H1 (cell line): ENCODE measurements at regions not wholly inside any gene's neighbourhood (a gene's known extent, or its start where the extent isn't known, plus 50 kb on each side); places are given as distances from the start of the nearest gene placed in this dataset.

ENCODE experiments used
- ASH2L ChIP-seq: fragments of 200-600, 300-600 bp; sonication (generic); IDR thresholded peaks from one replicate; pipeline ENCODE4 v1.7.1; 2017; ENCODE audit warnings: low read length
- ATF2 ChIP-seq: IDR thresholded peaks from 2 replicates; pipeline ENCODE4 v1.6.1; 2012; ENCODE audit warnings: low read length, inconsistent platforms
- SIX5 ChIP-seq: IDR thresholded peaks from 2 replicates; pipeline ENCODE4 v1.6.1; 2011; ENCODE audit warnings: mild to moderate bottlenecking, low read depth, low read length

DNA sequence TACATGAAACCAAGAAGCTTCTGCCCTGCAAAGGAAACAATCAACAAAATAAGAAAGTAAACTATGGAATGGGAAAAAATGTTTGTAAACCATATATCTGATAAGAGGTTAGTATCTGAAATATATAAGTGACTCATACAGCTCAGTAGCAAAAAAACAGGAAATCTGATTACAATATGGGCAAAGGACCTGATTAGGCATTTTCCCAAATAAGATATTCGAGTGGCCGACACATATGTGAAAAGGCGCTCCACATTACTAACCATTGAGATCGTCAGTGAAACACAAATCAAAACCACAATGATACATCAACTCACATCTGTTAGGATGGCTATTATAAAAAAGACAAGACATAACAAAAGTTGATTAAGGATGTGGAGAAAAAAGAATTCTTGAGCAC, 2818.6 kb upstream of the PCDH20 start (continued):
- TF ChIP-seq ATF2 (no peak), SIX5 (no peak), ASH2L (no peak)
